SJCRH30 (cell line): ENCODE measurements at regions not wholly inside any gene's neighbourhood (a gene's known extent, or its start where the extent isn't known, plus 50 kb on each side); places are given as distances from the start of the nearest gene placed in this dataset.

Experiments
- DNase-seq, 2 experiments: peaks; one replicate each; pipeline ENCODE4 v3.0.0-alpha.2; 2015 to 2020
- H3K27ac ChIP-seq: fragments of 250-450 bp; sonication (Bioruptor Pico); 2 replicates; pipeline ENCODE4 v1.5.1; 2020; ENCODE audit warnings: mild to moderate bottlenecking, moderate library complexity
- H3K27me3 ChIP-seq: fragments of 250-450 bp; sonication (Bioruptor Pico); 2 replicates; pipeline ENCODE4 v1.5.1; 2020; ENCODE audit warnings: mild to moderate bottlenecking, moderate library complexity
- H3K36me3 ChIP-seq: fragments of 250-450 bp; sonication (Bioruptor Pico); 2 replicates; pipeline ENCODE4 v1.5.1; 2020; ENCODE audit warnings: mild to moderate bottlenecking, moderate library complexity
- H3K4me1 ChIP-seq: fragments of 250-450 bp; sonication (Bioruptor Pico); 2 replicates; pipeline ENCODE4 v1.5.1; 2020; ENCODE audit warnings: mild to moderate bottlenecking, moderate library complexity
- H3K4me3 ChIP-seq: fragments of 250-450 bp; sonication (Bioruptor Pico); 2 replicates; pipeline ENCODE4 v1.5.1; 2020; ENCODE audit warnings: mild to moderate bottlenecking, moderate library complexity
- H3K9me3 ChIP-seq: fragments of 250-450 bp; sonication (Bioruptor Pico); replicated peaks from 2 replicates; pipeline ENCODE4 v1.5.1; 2020; ENCODE audit warnings: mild to moderate bottlenecking, moderate library complexity

GRCh38 chr5:155097995-155098394 is 84.4 kb downstream of the KIF4B start:
- H3K9me3 ChIP-seq: no peaks in the 10 kb centered on the region
- H3K4me3 ChIP-seq: no peak overlapping the region
- no peaks in the 10 kb centered on the region for H3K4me1 ChIP-seq
- peaks cover 6% of the 10 kb centered on the region; the same call in 1 of the 2 replicates for H3K27me3 ChIP-seq
- H3K36me3 ChIP-seq: no peaks in the 10 kb centered on the region
- H3K27ac ChIP-seq: no peak overlapping the region
- DNase-seq: no peak

- no peak overlapping the region for H3K4me3 ChIP-seq
- no peaks in the 10 kb centered on the region for H3K36me3 ChIP-seq
- no peaks in the 10 kb centered on the region for H3K4me1 ChIP-seq
- H3K9me3 ChIP-seq: no peaks in the 10 kb centered on the region
- no peak for DNase-seq
- H3K27me3 ChIP-seq: peaks cover 6% of the 10 kb centered on the region; the same call in 1 of the 2 replicates
- H3K27ac ChIP-seq: no peak overlapping the region
These were observed 84.9 kb downstream of the KIF4B start for GRCh38 chr5:155098433-155098832.

- H3K36me3 ChIP-seq: no peaks in the 10 kb centered on the region
- H3K4me3 ChIP-seq: no peak overlapping the region
- H3K4me1 ChIP-seq: no peaks in the 10 kb centered on the region
- no peaks in the 10 kb centered on the region for H3K9me3 ChIP-seq
- H3K27ac ChIP-seq: no peak overlapping the region
- DNase-seq: no peak
- peaks cover 6% of the 10 kb centered on the region; the same call in 1 of the 2 replicates for H3K27me3 ChIP-seq
These were observed 88.1 kb downstream of the KIF4B start for GRCh38 chr5:155101697-155102096.

- Histone ChIP-seq H3K27me3 (0 out of 2 replicates have a peak, but pooled peaks cover 2% of the 10 kb centered on the region), H3K9me3 (no peaks in the 10 kb centered on the region), H3K4me3 (no peak overlapping the region), H3K36me3 (no peaks in the 10 kb centered on the region), H3K27ac (no peak overlapping the region), H3K4me1 (no peaks in the 10 kb centered on the region)
- no peak for DNase-seq
These were observed 89.6 kb downstream of the KIF4B start for GRCh38 chr5:155103146-155103545.

- Histone ChIP-seq H3K4me1 (no peaks in the 10 kb centered on the region), H3K9me3 (no peaks in the 10 kb centered on the region), H3K27ac (no peak overlapping the region), H3K27me3 (0 out of 2 replicates have a peak, but pooled peaks cover 2% of the 10 kb centered on the region), H3K36me3 (no peaks in the 10 kb centered on the region), H3K4me3 (no peak overlapping the region)
- no peak for DNase-seq
These were observed 90.9 kb downstream of the KIF4B start for GRCh38 chr5:155104441-155104840.

GRCh38 chr5:155106221-155106620 is 92.7 kb downstream of the KIF4B start:
- H3K4me3 ChIP-seq: no peak overlapping the region
- DNase-seq: no peak
- no peaks in the 10 kb centered on the region for H3K9me3 ChIP-seq
- H3K4me1 ChIP-seq: no peaks in the 10 kb centered on the region
- 0 out of 2 replicates have a peak, but pooled peaks cover 2% of the 10 kb centered on the region for H3K27me3 ChIP-seq
- no peak overlapping the region for H3K27ac ChIP-seq
- H3K36me3 ChIP-seq: no peaks in the 10 kb centered on the region

- H3K9me3 ChIP-seq: no peaks in the 10 kb centered on the region
- no peak for DNase-seq
These were observed 100.3 kb downstream of the KIF4B start for GRCh38 chr5:155113888-155114287.

GRCh38 chr5:155114655-155115054 is 101.1 kb downstream of the KIF4B start:
- Histone ChIP-seq H3K27ac (no peak overlapping the region), H3K4me1 (no peaks in the 10 kb centered on the region), H3K27me3 (no peaks in the 10 kb centered on the region), H3K4me3 (no peak overlapping the region), H3K9me3 (no peaks in the 10 kb centered on the region), H3K36me3 (no peaks in the 10 kb centered on the region)
- DNase-seq: no peak

More at GRCh38 chr5:155113888-155114287, 100.3 kb downstream of the KIF4B start:
- Histone ChIP-seq H3K4me1 (no peaks in the 10 kb centered on the region), H3K36me3 (no peaks in the 10 kb centered on the region), H3K27me3 (no peaks in the 10 kb centered on the region), H3K4me3 (no peak overlapping the region), H3K27ac (no peak overlapping the region)

GRCh38 chr5:155116456-155117251 is 103.1 kb downstream of the KIF4B start:
- no peak for DNase-seq
- no peaks in the 10 kb centered on the region for H3K27me3 ChIP-seq
- no peaks in the 10 kb centered on the region for H3K4me1 ChIP-seq
- no peaks in the 10 kb centered on the region for H3K9me3 ChIP-seq
- H3K4me3 ChIP-seq: no peak overlapping the region
- H3K36me3 ChIP-seq: no peaks in the 10 kb centered on the region
- H3K27ac ChIP-seq: no peak overlapping the region

- Histone ChIP-seq H3K4me3 (no peak overlapping the region), H3K4me1 (no peaks in the 10 kb centered on the region), H3K27ac (no peak overlapping the region), H3K9me3 (no peaks in the 10 kb centered on the region), H3K27me3 (no peaks in the 10 kb centered on the region), H3K36me3 (no peaks in the 10 kb centered on the region)
- no peak for DNase-seq
These were observed 112.1 kb downstream of the KIF4B start for GRCh38 chr5:155125551-155126095.

- Histone ChIP-seq H3K36me3 (no peaks in the 10 kb centered on the region), H3K27ac (no peak overlapping the region), H3K27me3 (no peaks in the 10 kb centered on the region), H3K4me1 (no peaks in the 10 kb centered on the region), H3K4me3 (no peak overlapping the region), H3K9me3 (no peaks in the 10 kb centered on the region)
- no peak for DNase-seq
These were observed 113.0 kb downstream of the KIF4B start for GRCh38 chr5:155126573-155126972.

GRCh38 chr5:155127552-155127951 is 114.0 kb downstream of the KIF4B start:
- no peak for DNase-seq
- H3K36me3 ChIP-seq: no peaks in the 10 kb centered on the region
- no peaks in the 10 kb centered on the region for H3K9me3 ChIP-seq
- H3K27me3 ChIP-seq: no peaks in the 10 kb centered on the region
- no peaks in the 10 kb centered on the region for H3K4me1 ChIP-seq
- H3K27ac ChIP-seq: no peak overlapping the region
- H3K4me3 ChIP-seq: no peak overlapping the region

- Histone ChIP-seq H3K4me3 (no peak overlapping the region), H3K4me1 (no peaks in the 10 kb centered on the region), H3K9me3 (no peaks in the 10 kb centered on the region), H3K36me3 (no peaks in the 10 kb centered on the region), H3K27ac (no peak overlapping the region), H3K27me3 (no peaks in the 10 kb centered on the region)
- no peak for DNase-seq
These were observed 115.4 kb downstream of the KIF4B start for GRCh38 chr5:155128786-155129512.

GRCh38 chr5:155129513-155129880 is 115.9 kb downstream of the KIF4B start:
- Histone ChIP-seq H3K9me3 (no peaks in the 10 kb centered on the region), H3K4me3 (no peak overlapping the region), H3K36me3 (no peaks in the 10 kb centered on the region), H3K4me1 (no peaks in the 10 kb centered on the region), H3K27me3 (no peaks in the 10 kb centered on the region), H3K27ac (no peak overlapping the region)
- DNase-seq: no peak

- Histone ChIP-seq H3K27me3 (peaks cover 3% of the 10 kb centered on the region; the same call in 1 of the 2 replicates), H3K27ac (no peak overlapping the region), H3K36me3 (no peaks in the 10 kb centered on the region), H3K4me1 (no peaks in the 10 kb centered on the region), H3K4me3 (no peak overlapping the region), H3K9me3 (no peaks in the 10 kb centered on the region)
- no peak for DNase-seq
These were observed 120.6 kb downstream of the KIF4B start for GRCh38 chr5:155134130-155134529.
